Osteocyte (in vitro differentiated cells): ENCODE measurements at regions not wholly inside any gene's neighbourhood (a gene's known extent, or its start where the extent isn't known, plus 50 kb on each side); places are given as distances from the start of the nearest gene placed in this dataset.
"Not testable (repeated sequence)": the region's sequence is repeated elsewhere in the genome, so short reads cannot be mapped to it uniquely, and the experiment has no call there.

Experiments
- DNase-seq: peaks from one replicate; pipeline ENCODE4 v3.0.0; 2021; ENCODE audit warnings: mixed read lengths; ENCODE audit not compliant: unreplicated experiment; ENCODE audit errors: extremely low spot score
- H3K27ac Mint-ChIP-seq: one replicate; pipeline ENCODE4 v1.8.0; 2021; ENCODE audit warnings: mild to moderate bottlenecking, mixed read lengths; ENCODE audit not compliant: unreplicated experiment
- H3K27me3 Mint-ChIP-seq: one replicate; pipeline ENCODE4 v1.8.0; 2021; ENCODE audit warnings: mixed read lengths; ENCODE audit not compliant: unreplicated experiment
- H3K36me3 Mint-ChIP-seq: one replicate; pipeline ENCODE4 v1.8.0; 2021; ENCODE audit warnings: mixed read lengths; ENCODE audit not compliant: unreplicated experiment
- H3K4me1 Mint-ChIP-seq: one replicate; pipeline ENCODE4 v1.8.0; 2021; ENCODE audit warnings: mixed read lengths; ENCODE audit not compliant: unreplicated experiment
- H3K4me3 Mint-ChIP-seq: one replicate; pipeline ENCODE4 v1.8.0; 2021; ENCODE audit warnings: mild to moderate bottlenecking, moderate library complexity, mixed read lengths; ENCODE audit not compliant: unreplicated experiment
- H3K9me3 Mint-ChIP-seq: one replicate; pipeline ENCODE4 v1.8.0; 2021; ENCODE audit warnings: mixed read lengths; ENCODE audit not compliant: unreplicated experiment
- TF ChIP-seq, protein P1 (sequence below): fragments of 200-600 bp; sonication (generic); IDR thresholded peaks from 2 replicates; pipeline ENCODE4 v1.5.0; 2021; ENCODE audit warnings: antibody characterized with exemption, mild to moderate bottlenecking, moderate library complexity

DNA sequence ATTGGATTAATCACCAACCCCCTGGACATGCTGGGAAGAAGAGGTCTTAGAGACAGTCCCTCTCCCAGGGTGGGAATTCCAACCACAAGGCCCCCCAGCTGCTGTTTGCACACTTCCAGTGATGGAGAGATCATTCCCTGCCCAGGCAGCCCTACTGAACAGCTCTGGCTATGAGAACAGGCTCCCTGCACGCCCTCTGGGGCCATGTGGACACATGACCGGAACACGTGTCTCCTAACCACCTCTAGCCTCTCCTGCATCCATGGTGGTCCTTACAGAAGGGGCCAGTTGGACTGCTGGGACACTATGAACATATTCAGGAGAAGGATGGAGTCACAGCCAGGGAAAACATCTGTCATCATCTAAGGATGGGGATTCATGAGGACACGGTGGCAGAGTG lies 196.2 kb downstream of the MN1 start:
- Mint-ChIP-seq H3K27me3 (no peaks in the 10 kb centered on the region), H3K36me3 (no peaks in the 10 kb centered on the region)

DNA sequence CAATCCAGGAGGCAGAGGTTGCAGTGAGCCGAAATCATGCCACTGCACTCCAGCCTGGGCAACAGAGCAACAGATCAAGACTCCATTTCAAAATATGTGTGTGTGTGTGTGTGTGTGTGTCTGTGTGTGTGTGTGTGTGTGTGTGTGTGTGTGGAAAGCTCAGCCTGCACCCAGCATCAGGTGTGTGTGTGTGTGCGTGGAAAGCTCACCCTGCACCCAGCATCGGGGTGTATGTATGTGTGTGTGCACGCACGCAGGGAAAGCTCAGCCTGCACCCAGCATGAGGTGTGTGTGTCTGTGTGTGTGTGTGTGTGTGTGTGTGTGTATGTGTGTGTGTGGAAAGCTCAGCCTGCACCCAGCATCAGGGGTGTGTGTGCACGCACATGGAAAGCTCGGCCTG lies 193.8 kb downstream of the MN1 start:
- DNase-seq, H3K27me3 Mint-ChIP-seq, H3K36me3 Mint-ChIP-seq, H3K4me3 Mint-ChIP-seq, H3K9me3 Mint-ChIP-seq, H3K27ac Mint-ChIP-seq: not testable (repeated sequence)
- H3K4me1 Mint-ChIP-seq, result peaks cover 20% of the 10 kb centered on the region

More for the DNA sequence above, 196.2 kb downstream of the MN1 start:
- TF ChIP-seq, protein P1, sequence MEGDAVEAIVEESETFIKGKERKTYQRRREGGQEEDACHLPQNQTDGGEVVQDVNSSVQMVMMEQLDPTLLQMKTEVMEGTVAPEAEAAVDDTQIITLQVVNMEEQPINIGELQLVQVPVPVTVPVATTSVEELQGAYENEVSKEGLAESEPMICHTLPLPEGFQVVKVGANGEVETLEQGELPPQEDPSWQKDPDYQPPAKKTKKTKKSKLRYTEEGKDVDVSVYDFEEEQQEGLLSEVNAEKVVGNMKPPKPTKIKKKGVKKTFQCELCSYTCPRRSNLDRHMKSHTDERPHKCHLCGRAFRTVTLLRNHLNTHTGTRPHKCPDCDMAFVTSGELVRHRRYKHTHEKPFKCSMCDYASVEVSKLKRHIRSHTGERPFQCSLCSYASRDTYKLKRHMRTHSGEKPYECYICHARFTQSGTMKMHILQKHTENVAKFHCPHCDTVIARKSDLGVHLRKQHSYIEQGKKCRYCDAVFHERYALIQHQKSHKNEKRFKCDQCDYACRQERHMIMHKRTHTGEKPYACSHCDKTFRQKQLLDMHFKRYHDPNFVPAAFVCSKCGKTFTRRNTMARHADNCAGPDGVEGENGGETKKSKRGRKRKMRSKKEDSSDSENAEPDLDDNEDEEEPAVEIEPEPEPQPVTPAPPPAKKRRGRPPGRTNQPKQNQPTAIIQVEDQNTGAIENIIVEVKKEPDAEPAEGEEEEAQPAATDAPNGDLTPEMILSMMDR, result no peak
- Mint-ChIP-seq H3K4me1 (peaks cover 25% of the 10 kb centered on the region), H3K27ac (no peak overlapping the region), H3K4me3 (no peak overlapping the region), H3K9me3 (no peaks in the 10 kb centered on the region)
- DNase-seq, result no peak

DNA sequence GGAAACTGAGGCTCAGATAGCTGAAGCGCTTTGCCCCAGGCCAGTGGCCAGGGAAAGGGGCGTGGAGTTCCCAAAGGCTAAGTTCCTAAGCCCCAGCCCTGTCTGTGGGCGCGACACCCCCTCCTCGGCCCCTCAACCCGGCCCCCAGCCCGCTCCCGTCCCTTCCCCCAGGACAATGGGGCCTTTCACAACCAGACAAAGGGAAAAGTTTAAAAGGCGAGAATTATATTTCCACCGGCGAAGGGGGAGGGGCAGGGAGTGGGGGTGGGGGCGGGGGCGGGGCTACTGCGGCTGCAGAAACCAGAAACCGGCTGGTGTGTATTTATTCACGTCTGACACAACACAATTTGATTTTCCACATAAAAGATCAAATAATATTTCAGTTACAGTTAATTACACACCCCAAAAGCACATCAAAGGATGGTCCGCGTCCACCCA lies 192.1 kb downstream of the MN1 start:
- Mint-ChIP-seq H3K4me1 (peaks cover 4% of the 10 kb centered on the region), H3K4me3 (no peak overlapping the region), H3K36me3 (no peaks in the 10 kb centered on the region), H3K27me3 (no peaks in the 10 kb centered on the region), H3K9me3 (no peaks in the 10 kb centered on the region), H3K27ac (no peak overlapping the region)
- TF ChIP-seq, protein P1, result no peak
- DNase-seq, result no peak

DNA sequence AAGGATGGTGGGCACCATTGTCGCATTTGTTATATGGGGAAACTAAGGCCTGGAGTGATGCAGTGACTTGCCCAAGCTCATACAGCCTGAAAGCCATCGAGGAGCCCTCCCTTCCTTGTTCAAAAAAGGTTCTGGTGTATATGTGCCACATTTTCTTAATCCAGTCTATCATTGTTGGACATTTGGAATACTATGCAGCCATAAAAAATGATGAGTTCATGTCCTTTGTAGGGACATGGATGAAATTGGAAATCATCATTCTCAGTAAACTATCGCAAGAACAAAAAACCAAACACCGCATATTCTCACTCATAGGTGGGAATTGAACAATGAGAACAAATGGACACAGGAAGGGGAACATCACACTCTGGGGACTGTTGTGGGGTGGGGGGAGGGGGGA lies 191.4 kb downstream of the MN1 start:
- not testable (repeated sequence) for H3K36me3 Mint-ChIP-seq, H3K4me1 Mint-ChIP-seq, H3K9me3 Mint-ChIP-seq, DNase-seq, H3K27me3 Mint-ChIP-seq, H3K4me3 Mint-ChIP-seq, H3K27ac Mint-ChIP-seq

DNA sequence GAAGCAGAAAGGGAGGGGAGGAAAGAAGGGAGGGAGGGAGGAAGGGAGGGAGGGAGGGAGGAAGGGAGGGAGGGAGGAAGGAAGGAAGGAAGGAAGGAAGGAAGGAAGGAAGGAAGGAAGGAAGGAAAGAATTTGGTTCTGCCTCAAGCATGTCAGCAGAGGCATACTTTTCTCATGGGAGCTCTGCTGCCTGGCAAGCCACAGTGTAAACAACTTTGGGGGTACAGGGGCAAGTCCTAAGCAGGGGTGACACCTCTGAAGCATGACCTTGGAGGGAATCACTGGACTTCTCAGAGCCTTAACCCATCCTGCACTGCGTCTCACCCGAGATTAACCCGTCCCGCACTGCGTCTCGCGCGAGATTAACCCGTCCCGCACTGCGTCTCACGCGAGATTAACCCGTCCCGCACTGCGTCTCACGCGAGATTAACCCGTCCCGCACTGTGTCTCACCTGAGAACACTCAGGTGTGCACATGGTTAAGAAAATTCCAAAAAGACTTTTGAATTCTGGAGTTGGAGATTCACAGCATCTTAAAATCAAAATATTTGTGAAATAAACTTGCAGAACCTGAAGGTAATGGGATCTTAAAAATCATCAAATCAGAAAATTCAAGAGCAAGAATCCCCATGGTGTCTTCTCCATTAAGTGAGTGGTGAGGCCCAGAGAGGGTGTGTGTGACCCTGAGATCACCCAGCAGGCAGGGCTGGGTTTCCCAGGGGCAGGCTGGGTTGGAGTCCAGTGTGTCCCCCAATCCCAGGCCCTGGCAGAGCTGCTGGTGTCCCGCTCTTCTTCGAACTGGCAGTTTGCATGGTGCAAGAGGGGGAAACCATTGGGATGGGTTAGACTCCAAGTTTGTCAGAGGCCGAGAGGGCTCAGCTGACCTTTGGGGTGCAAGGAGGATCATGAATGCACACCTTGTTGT lies 190.4 kb downstream of the MN1 start:
- no peak overlapping the region for H3K4me3 Mint-ChIP-seq
- no peaks in the 10 kb centered on the region for H3K9me3 Mint-ChIP-seq
- H3K36me3 Mint-ChIP-seq, result no peaks in the 10 kb centered on the region
- no peak overlapping the region for H3K27ac Mint-ChIP-seq
- H3K27me3 Mint-ChIP-seq, result no peaks in the 10 kb centered on the region
- TF ChIP-seq, protein P1, result no peak
- peaks cover 11% of the 10 kb centered on the region for H3K4me1 Mint-ChIP-seq
- DNase-seq, result no peak

DNA sequence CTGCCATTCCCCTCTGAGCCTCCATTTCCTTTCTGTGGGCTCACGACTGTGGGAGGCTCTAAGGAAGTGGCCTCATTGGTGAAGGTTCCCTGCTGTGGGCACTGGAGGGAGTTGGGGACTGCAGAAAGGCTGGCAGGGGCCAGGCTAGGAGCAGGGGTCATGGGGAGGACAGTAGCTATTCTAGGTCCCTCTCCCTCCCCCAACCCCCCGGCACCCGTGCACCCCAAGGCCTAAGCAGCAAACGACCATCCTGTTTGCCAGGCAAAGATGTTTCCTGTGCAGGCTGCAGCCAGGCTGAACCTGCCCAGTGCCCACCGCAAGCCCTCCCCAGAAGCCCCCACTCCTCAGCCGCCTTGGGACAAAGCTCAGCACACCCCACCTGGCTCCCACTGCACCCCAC lies 189.4 kb downstream of the MN1 start:
- H3K27me3 Mint-ChIP-seq, result no peaks in the 10 kb centered on the region
- no peak overlapping the region for H3K27ac Mint-ChIP-seq

More for the DNA sequence above, 189.4 kb downstream of the MN1 start:
- Mint-ChIP-seq H3K9me3 (no peaks in the 10 kb centered on the region), H3K4me1 (peaks cover 18% of the 10 kb centered on the region), H3K4me3 (no peak overlapping the region), H3K36me3 (no peaks in the 10 kb centered on the region)
- no peak for DNase-seq
- TF ChIP-seq, protein P1, result no peak
